C4-2B (cell line): ENCODE measurements at regions not wholly inside any gene's neighbourhood (a gene's known extent, or its start where the extent isn't known, plus 50 kb on each side); places are given as distances from the start of the nearest gene placed in this dataset.

Experiments used
- H3K27ac ChIP-seq: fragments of 450-650 bp; 2 replicates; pipeline ENCODE4 v1.5.1; 2017
- ZFX ChIP-seq: fragments of 450-650 bp; IDR thresholded peaks from 2 replicates; pipeline ENCODE4 v1.6.1; 2017
- TF ChIP-seq, protein P1 (sequence below): fragments of 450-650 bp; conservative IDR thresholded peaks from 2 replicates; pipeline ENCODE4 v1.5.1; 2017; ENCODE audit warnings: mild to moderate bottlenecking

GRCh38 chr1:239995281-239995680 lies 96.4 kb upstream of the FMN2 start:
- no peak overlapping the region for H3K27ac ChIP-seq
- TF ChIP-seq, protein P1, sequence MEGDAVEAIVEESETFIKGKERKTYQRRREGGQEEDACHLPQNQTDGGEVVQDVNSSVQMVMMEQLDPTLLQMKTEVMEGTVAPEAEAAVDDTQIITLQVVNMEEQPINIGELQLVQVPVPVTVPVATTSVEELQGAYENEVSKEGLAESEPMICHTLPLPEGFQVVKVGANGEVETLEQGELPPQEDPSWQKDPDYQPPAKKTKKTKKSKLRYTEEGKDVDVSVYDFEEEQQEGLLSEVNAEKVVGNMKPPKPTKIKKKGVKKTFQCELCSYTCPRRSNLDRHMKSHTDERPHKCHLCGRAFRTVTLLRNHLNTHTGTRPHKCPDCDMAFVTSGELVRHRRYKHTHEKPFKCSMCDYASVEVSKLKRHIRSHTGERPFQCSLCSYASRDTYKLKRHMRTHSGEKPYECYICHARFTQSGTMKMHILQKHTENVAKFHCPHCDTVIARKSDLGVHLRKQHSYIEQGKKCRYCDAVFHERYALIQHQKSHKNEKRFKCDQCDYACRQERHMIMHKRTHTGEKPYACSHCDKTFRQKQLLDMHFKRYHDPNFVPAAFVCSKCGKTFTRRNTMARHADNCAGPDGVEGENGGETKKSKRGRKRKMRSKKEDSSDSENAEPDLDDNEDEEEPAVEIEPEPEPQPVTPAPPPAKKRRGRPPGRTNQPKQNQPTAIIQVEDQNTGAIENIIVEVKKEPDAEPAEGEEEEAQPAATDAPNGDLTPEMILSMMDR = no peak
- TF ChIP-seq ZFX = no peak

DNA sequence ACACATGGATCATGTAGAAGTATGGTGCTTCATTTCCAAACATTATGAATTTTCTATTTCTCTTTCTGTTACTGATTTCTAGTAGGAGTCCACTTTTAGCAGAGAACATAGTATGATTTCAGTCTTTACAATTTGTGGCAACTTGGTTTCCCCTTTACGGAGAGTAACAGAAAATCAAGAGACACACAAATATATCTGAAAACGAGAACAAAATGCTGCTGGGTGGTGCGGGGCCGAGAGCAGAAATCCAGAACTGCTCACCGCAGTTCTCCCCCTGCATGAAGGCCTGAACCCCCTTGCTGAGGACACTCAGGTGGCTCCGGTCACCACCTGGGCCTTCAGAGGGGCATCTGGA lies 94.5 kb upstream of the FMN2 start:
- TF ChIP-seq ZFX = no peak
- TF ChIP-seq, protein P1 = no peak
- H3K27ac ChIP-seq = no peak overlapping the region

DNA sequence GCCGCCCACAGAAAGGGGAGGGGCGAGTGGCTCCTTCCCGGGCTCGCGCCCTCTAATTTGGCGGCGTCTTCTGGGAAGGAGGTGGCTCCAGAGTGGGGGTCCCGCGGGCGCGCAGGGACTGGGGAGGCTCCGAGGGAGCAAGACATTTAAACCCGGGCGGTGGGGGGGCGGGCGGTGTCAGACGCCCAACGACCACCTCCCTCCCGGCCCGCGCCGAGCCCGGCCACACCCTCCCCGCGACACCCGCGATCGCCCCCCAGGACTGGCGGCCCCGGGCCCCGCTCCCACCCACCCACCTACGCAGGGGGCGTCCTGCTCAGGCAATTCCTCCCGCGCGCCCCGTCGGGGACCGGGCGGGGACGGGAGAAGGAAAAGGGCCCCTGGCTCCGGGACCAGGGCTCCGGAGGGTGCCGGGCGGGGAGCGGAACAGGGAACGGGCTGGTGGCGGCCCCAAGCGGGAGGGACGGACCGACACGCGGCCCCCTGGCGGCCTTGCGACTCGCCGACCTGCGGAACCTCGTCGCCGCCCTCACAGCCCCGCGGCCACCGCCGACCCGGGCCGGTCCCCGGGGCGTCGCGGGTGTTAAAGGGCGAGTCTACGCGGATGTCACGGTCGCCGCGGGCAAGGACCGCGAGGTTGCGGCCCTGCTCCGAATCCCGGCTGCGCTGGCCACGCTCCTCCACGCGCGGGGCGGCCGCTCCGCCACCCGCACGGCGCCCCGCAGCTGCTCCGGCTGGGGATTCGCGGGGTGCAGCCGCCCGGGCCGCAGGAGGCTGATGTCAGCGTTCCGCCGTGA lies 94.0 kb upstream of the FMN2 start:
- no peak overlapping the region for H3K27ac ChIP-seq

GRCh38 chr1:239998312-239998649 lies 93.4 kb upstream of the FMN2 start:
- no peak overlapping the region for H3K27ac ChIP-seq
- TF ChIP-seq ZFX = no peak
- TF ChIP-seq, protein P1 = no peak

More for the DNA sequence above, 94.0 kb upstream of the FMN2 start:
- TF ChIP-seq ZFX = no peak
- TF ChIP-seq, protein P1 = no peak

GRCh38 chr1:239999170-239999569 lies 92.5 kb upstream of the FMN2 start:
- no peak overlapping the region for H3K27ac ChIP-seq
- TF ChIP-seq, protein P1 = no peak
- TF ChIP-seq ZFX = no peak

GRCh38 chr1:240000634-240001033 lies 91.0 kb upstream of the FMN2 start:
- TF ChIP-seq ZFX = no peak
- TF ChIP-seq, protein P1 = no peak

GRCh38 chr1:240001177-240001740 lies 90.4 kb upstream of the FMN2 start:
- TF ChIP-seq ZFX = no peak
- TF ChIP-seq, protein P1 = no peak
- no peak overlapping the region for H3K27ac ChIP-seq

More at GRCh38 chr1:240000634-240001033, 91.0 kb upstream of the FMN2 start:
- no peak overlapping the region for H3K27ac ChIP-seq
